Sigmoid colon (tissue), 6 donors: ENCODE measurements at regions not wholly inside any gene's neighbourhood (a gene's known extent, or its start where the extent isn't known, plus 50 kb on each side); places are given as distances from the start of the nearest gene placed in this dataset.

Experiments used
- DNase-seq: peaks from one replicate; pipeline ENCODE4 v3.0.0-alpha.2; 2019
- H3K27ac ChIP-seq, 4 donors: fragments of 200-600 bp; sonication (generic); one replicate each; pipeline ENCODE4 v1.5.1; 2016 to 2019; ENCODE audit warnings: mild to moderate bottlenecking in 1 of 4
- H3K27me3 ChIP-seq, 3 donors: fragments of 200-600 bp; sonication (generic); one replicate each; pipeline ENCODE4 v1.5.1; 2019; ENCODE audit warnings: mild to moderate bottlenecking in 1 of 3
- H3K36me3 ChIP-seq, 4 donors: fragments of 200-600 bp; sonication (generic); one replicate each; pipeline ENCODE4 v1.5.1; 2016 to 2019
- H3K4me1 ChIP-seq, 4 donors: fragments of 200-600 bp; sonication (generic); one replicate each; pipeline ENCODE4 v1.5.1; 2017 to 2019
- H3K4me3 ChIP-seq, 4 donors: fragments of 200-600 bp; sonication (generic); one replicate each; pipeline ENCODE4 v1.5.1; 2017 to 2019; ENCODE audit warnings: mild to moderate bottlenecking in 2 of 4, moderate library complexity in 1 of 4
- H3K9me3 ChIP-seq, 4 donors: fragments of 200-600 bp in 3 of 4; sonication (generic) in 3 of 4; one replicate each; pipeline versions ENCODE4 v1.5.1 to v1.6.1; 2013 to 2019
- EP300 ChIP-seq, 4 donors: sonication (generic); formaldehyde crosslinking; IDR thresholded peaks; one replicate each; pipeline ENCODE4 v1.6.1; 2017; ENCODE audit warnings: antibody characterized with exemption in 4 of 4
- POLR2A ChIP-seq, 2 donors: fragments of 450-650 bp; IDR thresholded peaks; one replicate each; pipeline ENCODE4 v1.6.1; 2016; ENCODE audit warnings: antibody characterized with exemption in 2 of 2, mild to moderate bottlenecking in 2 of 2, moderate library complexity in 2 of 2
- POLR2AphosphoS5 ChIP-seq, 4 donors: sonication (generic); formaldehyde crosslinking; IDR thresholded peaks; one replicate each; pipeline ENCODE4 v1.6.1; 2017; ENCODE audit warnings: antibody characterized with exemption in 4 of 4
- WGBS, 2 donors: extraction: QIAGEN DNeasy Blood & Tissue Kit; methylation state at CpG; one replicate each; pipeline ENCODE4 v1.1.7; 2013; 5-methylcytosine and 5-hydroxymethylcytosine counted together
- intact Hi-C: fragments of 100-400 bp; cut with DNase I; formaldehyde crosslinking; loops from one replicate; pipeline ENCODE4 v1.15.1; 2023
- TF ChIP-seq, protein P1 (sequence below), 4 experiments: fragments of 450-650 bp in 3 of 4; fragments of 200-600 bp in 1 of 4; IDR thresholded peaks; one replicate each; pipeline ENCODE4 v1.5.1; 2016 to 2019; ENCODE audit warnings: antibody characterized with exemption in 4 of 4, mild to moderate bottlenecking in 3 of 4, moderate library complexity in 2 of 4
- donor health status: healthy with polysubstance abuse.
- donor health status: healthy.

DNA sequence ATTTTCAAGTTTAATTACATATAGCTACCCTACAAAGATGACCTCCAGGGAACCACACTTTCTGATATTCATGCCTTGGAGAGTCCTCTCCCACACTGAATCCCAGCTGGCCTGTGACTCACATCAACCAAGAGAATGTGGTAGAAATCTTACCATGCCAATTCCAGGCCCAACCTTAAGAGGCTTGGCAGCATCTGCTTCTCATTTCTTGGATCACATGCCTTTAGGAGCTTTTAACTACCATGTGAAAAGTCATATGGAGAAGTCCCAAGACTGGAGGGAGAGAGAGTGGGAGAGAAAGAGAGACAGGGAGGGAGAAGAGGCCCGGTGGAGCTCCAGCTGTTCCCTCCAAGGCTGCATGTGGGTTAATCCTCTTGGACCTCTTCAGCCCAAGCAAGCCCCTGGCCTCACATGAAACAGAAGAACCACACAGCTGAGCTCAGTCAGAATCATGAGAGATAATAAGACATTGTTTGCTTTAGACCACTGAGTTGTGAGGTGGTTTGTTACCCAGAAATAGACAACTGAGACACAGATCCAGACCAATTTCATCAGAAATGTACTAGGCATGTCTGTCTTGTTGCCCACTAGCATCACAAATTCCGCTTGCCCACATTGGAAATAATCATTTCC is 190.7 kb downstream of the MTCL1 start:
- H3K36me3 ChIP-seq, result no peaks in the 10 kb centered on the region
- TF ChIP-seq POLR2AphosphoS5 (IDR thresholded peaks at IDR 0.05), result no peak
- TF ChIP-seq POLR2A (IDR thresholded peaks at IDR 0.05), result no peak
- TF ChIP-seq EP300 (IDR thresholded peaks at IDR 0.05), result no peak
- TF ChIP-seq, protein P1, sequence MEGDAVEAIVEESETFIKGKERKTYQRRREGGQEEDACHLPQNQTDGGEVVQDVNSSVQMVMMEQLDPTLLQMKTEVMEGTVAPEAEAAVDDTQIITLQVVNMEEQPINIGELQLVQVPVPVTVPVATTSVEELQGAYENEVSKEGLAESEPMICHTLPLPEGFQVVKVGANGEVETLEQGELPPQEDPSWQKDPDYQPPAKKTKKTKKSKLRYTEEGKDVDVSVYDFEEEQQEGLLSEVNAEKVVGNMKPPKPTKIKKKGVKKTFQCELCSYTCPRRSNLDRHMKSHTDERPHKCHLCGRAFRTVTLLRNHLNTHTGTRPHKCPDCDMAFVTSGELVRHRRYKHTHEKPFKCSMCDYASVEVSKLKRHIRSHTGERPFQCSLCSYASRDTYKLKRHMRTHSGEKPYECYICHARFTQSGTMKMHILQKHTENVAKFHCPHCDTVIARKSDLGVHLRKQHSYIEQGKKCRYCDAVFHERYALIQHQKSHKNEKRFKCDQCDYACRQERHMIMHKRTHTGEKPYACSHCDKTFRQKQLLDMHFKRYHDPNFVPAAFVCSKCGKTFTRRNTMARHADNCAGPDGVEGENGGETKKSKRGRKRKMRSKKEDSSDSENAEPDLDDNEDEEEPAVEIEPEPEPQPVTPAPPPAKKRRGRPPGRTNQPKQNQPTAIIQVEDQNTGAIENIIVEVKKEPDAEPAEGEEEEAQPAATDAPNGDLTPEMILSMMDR (IDR thresholded peaks at IDR 0.05), result no peak
- intact Hi-C loops, result no loop called here
- peaks cover 0 to 5% (median 2%) of the 10 kb centered on the region in 4 donors for H3K4me1 ChIP-seq
- DNase-seq, result no peak
- H3K27me3 ChIP-seq, result no peaks in the 10 kb centered on the region
- no peak overlapping the region for H3K27ac ChIP-seq
- H3K4me3 ChIP-seq, result no peak overlapping the region
- 62 to 88% methylated on average over 2 of the region's 2 CpGs for WGBS, 2 donors
- H3K9me3 ChIP-seq, result peaks cover 0 to 7% (median 0%) of the 10 kb centered on the region in 4 donors

- Histone ChIP-seq H3K9me3 (peaks cover 0 to 7% (median 0%) of the 10 kb centered on the region in 4 donors), H3K36me3 (no peaks in the 10 kb centered on the region), H3K27ac (no peak overlapping the region), H3K4me3 (no peak overlapping the region), H3K4me1 (no peaks in the 10 kb centered on the region), H3K27me3 (no peaks in the 10 kb centered on the region)
- intact Hi-C loops, result no loop called here
- TF ChIP-seq, protein P1 (IDR thresholded peaks at IDR 0.05), result no peak
- TF ChIP-seq POLR2A (IDR thresholded peaks at IDR 0.05) (no peak), EP300 (IDR thresholded peaks at IDR 0.05) (no peak), POLR2AphosphoS5 (IDR thresholded peaks at IDR 0.05) (no peak)
- WGBS, 2 donors, result 64 to 74% methylated on average over 3 of the region's 3 CpGs
- DNase-seq, result no peak
Measured at GRCh38 chr18:8899000-8899399, 193.6 kb downstream of the MTCL1 start.

GRCh38 chr18:8900552-8900951 is 195.2 kb downstream of the MTCL1 start:
- H3K4me3 ChIP-seq, result no peak overlapping the region
- intact Hi-C loops, result no loop called here
- peaks cover 0 to 7% (median 0%) of the 10 kb centered on the region in 4 donors for H3K9me3 ChIP-seq
- no peaks in the 10 kb centered on the region for H3K27me3 ChIP-seq
- WGBS, 2 donors, result 96 to 97% methylated on average over 2 of the region's 2 CpGs
- no peaks in the 10 kb centered on the region for H3K4me1 ChIP-seq
- H3K27ac ChIP-seq, result no peak overlapping the region
- TF ChIP-seq POLR2AphosphoS5 (IDR thresholded peaks at IDR 0.05) (no peak), POLR2A (IDR thresholded peaks at IDR 0.05) (no peak), EP300 (IDR thresholded peaks at IDR 0.05) (no peak)
- TF ChIP-seq, protein P1 (IDR thresholded peaks at IDR 0.05), result no peak
- no peak for DNase-seq
- H3K36me3 ChIP-seq, result no peaks in the 10 kb centered on the region

DNA sequence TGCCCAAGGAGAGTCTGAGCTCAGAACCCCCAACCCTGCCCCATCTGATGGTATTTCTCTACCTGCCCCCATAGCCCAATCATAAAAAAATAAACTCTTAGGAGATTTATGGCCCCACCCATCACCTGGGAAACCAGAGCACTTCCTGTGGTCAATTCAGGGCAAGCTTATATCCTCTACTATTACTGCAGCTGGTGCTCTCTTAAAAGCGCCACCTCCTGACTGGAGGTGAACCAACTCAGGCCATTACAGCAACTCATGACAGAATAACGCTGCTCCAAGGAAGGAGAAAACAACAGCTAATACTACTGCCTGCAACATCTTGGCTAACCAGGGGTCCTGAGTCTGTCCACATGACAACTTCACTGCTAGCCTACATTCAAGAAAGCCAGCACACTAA is 195.7 kb downstream of the MTCL1 start:
- Histone ChIP-seq H3K27me3 (no peaks in the 10 kb centered on the region), H3K4me1 (no peaks in the 10 kb centered on the region), H3K27ac (no peak overlapping the region), H3K4me3 (no peak overlapping the region), H3K9me3 (peaks cover 0 to 6% (median 0%) of the 10 kb centered on the region in 4 donors), H3K36me3 (no peaks in the 10 kb centered on the region)
- WGBS, 2 donors, result 86 to 92% methylated on average over 2 of the region's 2 CpGs
- intact Hi-C loops, result no loop called here
- no peak for DNase-seq
- TF ChIP-seq, protein P1 (IDR thresholded peaks at IDR 0.05), result no peak
- TF ChIP-seq EP300 (IDR thresholded peaks at IDR 0.05) (no peak), POLR2A (IDR thresholded peaks at IDR 0.05) (no peak), POLR2AphosphoS5 (IDR thresholded peaks at IDR 0.05) (no peak)

GRCh38 chr18:8904316-8904715 is 198.2 kb upstream of the NDUFV2 start:
- no peak overlapping the region for H3K27ac ChIP-seq
- H3K27me3 ChIP-seq, result no peaks in the 10 kb centered on the region
- intact Hi-C loops, result no loop called here
- H3K4me1 ChIP-seq, result no peaks in the 10 kb centered on the region
- DNase-seq, result no peak
- TF ChIP-seq POLR2A (IDR thresholded peaks at IDR 0.05), result no peak
- H3K9me3 ChIP-seq, result peaks cover 0 to 2% (median 0%) of the 10 kb centered on the region in 4 donors
- H3K36me3 ChIP-seq, result no peaks in the 10 kb centered on the region
- H3K4me3 ChIP-seq, result no peak overlapping the region
